Stomach (tissue), 8 donors: ENCODE measurements at regions not wholly inside any gene's neighbourhood (a gene's known extent, or its start where the extent isn't known, plus 50 kb on each side); places are given as distances from the start of the nearest gene placed in this dataset.

Source experiments
- DNase-seq, 2 donors: peaks; one replicate each; pipeline versions ENCODE4 v3.0.0 to v3.0.0-alpha.2; 2013 to 2019
- H3K27ac ChIP-seq, 5 donors: fragments of 200-600 bp in 4 of 5; sonication (generic) in 4 of 5; one replicate each; pipeline ENCODE4 v1.5.1; 2013 to 2019; ENCODE audit warnings: mild to moderate bottlenecking in 1 of 5, moderate library complexity in 1 of 5
- H3K27me3 ChIP-seq, 3 donors: fragments of 200-600 bp; sonication (generic); one replicate each; pipeline ENCODE4 v1.5.1; 2017 to 2019; ENCODE audit warnings: mixed run types in 1 of 3
- H3K36me3 ChIP-seq, 4 donors: fragments of 200-600 bp; sonication (generic); 1 replicate in 3 of 4; 2 replicates in 1 of 4; pipeline ENCODE4 v1.5.1; 2016 to 2019
- H3K4me1 ChIP-seq, 4 donors: fragments of 200-600 bp; sonication (generic); one replicate each; pipeline ENCODE4 v1.5.1; 2016 to 2019
- H3K4me3 ChIP-seq, 4 donors: fragments of 200-600 bp; sonication (generic) in 3 of 4; one replicate each; pipeline ENCODE4 v1.5.1; 2016 to 2019; ENCODE audit warnings: mild to moderate bottlenecking in 1 of 4
- H3K9me3 ChIP-seq, 4 donors: fragments of 200-600 bp; sonication (generic); one replicate each; pipeline ENCODE4 v1.5.1; 2016 to 2019
- CTCF ChIP-seq, 7 experiments: fragments of 450-650 bp in 4 of 7; fragments of 200-600 bp in 3 of 7; sonication (generic) in 3 of 7; IDR thresholded peaks; one replicate each; pipeline ENCODE4 v1.5.1; 2016 to 2019; ENCODE audit warnings: antibody characterized with exemption in 7 of 7, control low read depth in 2 of 7, mild to moderate bottlenecking in 1 of 7
- EP300 ChIP-seq: sonication (generic); formaldehyde crosslinking; IDR thresholded peaks from one replicate; pipeline ENCODE4 v1.6.1; 2017; ENCODE audit warnings: antibody characterized with exemption
- POLR2A ChIP-seq, 4 donors: fragments of 450-650 bp; IDR thresholded peaks; one replicate each; pipeline ENCODE4 v1.6.1; 2016; ENCODE audit warnings: antibody characterized with exemption in 4 of 4, control low read depth in 2 of 4, mild to moderate bottlenecking in 1 of 4, moderate library complexity in 1 of 4
- POLR2AphosphoS5 ChIP-seq, 3 donors: sonication (generic); formaldehyde crosslinking; IDR thresholded peaks; one replicate each; pipeline ENCODE4 v1.6.1; 2016; ENCODE audit warnings: antibody characterized with exemption in 3 of 3
- WGBS, 5 donors: extraction: QIAGEN DNeasy Blood & Tissue Kit in 3 of 5; methylation state at CpG; one replicate each; pipeline versions ENCODE4 v1.1.5 to v1.1.7; 2013 to 2018; 5-methylcytosine and 5-hydroxymethylcytosine counted together
- intact Hi-C: fragments of 100-400 bp; cut with DNase I; formaldehyde crosslinking; loops from one replicate; pipeline ENCODE4 v1.15.1; 2023; ENCODE audit warnings: low total_unique reads
- donor health status: healthy with polysubstance abuse.
- donor health status: Bipolar disorder and iron deficiency.
- donor health status: healthy.

GRCh38 chr9:30943446-30944224 lies 1440.8 kb upstream of the ACO1 start:
- Histone ChIP-seq H3K4me1 (no peaks in the 10 kb centered on the region), H3K27me3 (no peaks in the 10 kb centered on the region), H3K27ac (no peak overlapping the region), H3K36me3 (no peaks in the 10 kb centered on the region), H3K9me3 (peaks cover 0 to 27% (median 6%) of the 10 kb centered on the region in 4 donors), H3K4me3 (no peak overlapping the region)
- intact Hi-C loops = no loop called here
- 87 to 93% (median 90%) methylated on average over 20 to 21 of the region's 21 CpGs for WGBS, 5 donors
- TF ChIP-seq EP300 (no peak), POLR2AphosphoS5 (IDR thresholded peaks at IDR 0.05) (no peak), POLR2A (IDR thresholded peaks at IDR 0.05) (no peak), CTCF (IDR thresholded peaks at IDR 0.05) (no peak)
- DNase-seq = no peak

GRCh38 chr9:30944225-30944569 lies 1440.2 kb upstream of the ACO1 start:
- Histone ChIP-seq H3K4me3 (no peak overlapping the region), H3K27me3 (no peaks in the 10 kb centered on the region)
- 90 to 96% (median 92%) methylated on average over 6 of the region's 6 CpGs for WGBS, 5 donors

GRCh38 chr9:30944741-30945280 lies 1439.6 kb upstream of the ACO1 start:
- DNase-seq = no peak
- no peak overlapping the region for H3K27ac ChIP-seq
- no peaks in the 10 kb centered on the region for H3K36me3 ChIP-seq
- intact Hi-C loops = no loop called here
- TF ChIP-seq CTCF (IDR thresholded peaks at IDR 0.05) (no peak), EP300 (no peak), POLR2AphosphoS5 (IDR thresholded peaks at IDR 0.05) (no peak)
- peaks cover 0 to 27% (median 6%) of the 10 kb centered on the region in 4 donors for H3K9me3 ChIP-seq
- 84 to 93% (median 92%) methylated on average over 10 to 12 of the region's 12 CpGs for WGBS, 5 donors
- H3K27me3 ChIP-seq = no peaks in the 10 kb centered on the region
- H3K4me3 ChIP-seq = no peak overlapping the region
- H3K4me1 ChIP-seq = no peaks in the 10 kb centered on the region

More at GRCh38 chr9:30944225-30944569, 1440.2 kb upstream of the ACO1 start:
- intact Hi-C loops = no loop called here
- no peak for DNase-seq
- Histone ChIP-seq H3K9me3 (peaks cover 0 to 27% (median 6%) of the 10 kb centered on the region in 4 donors), H3K36me3 (no peaks in the 10 kb centered on the region), H3K4me1 (no peaks in the 10 kb centered on the region), H3K27ac (no peak overlapping the region)
- TF ChIP-seq POLR2AphosphoS5 (IDR thresholded peaks at IDR 0.05) = no peak
- no peak for TF ChIP-seq CTCF (IDR thresholded peaks at IDR 0.05)
- TF ChIP-seq POLR2A (IDR thresholded peaks at IDR 0.05) = no peak
- no peak for TF ChIP-seq EP300

- H3K4me1 ChIP-seq = no peaks in the 10 kb centered on the region
- intact Hi-C loops = no loop called here
- H3K27ac ChIP-seq = no peak overlapping the region
- H3K9me3 ChIP-seq = no peaks in the 10 kb centered on the region
- H3K36me3 ChIP-seq = no peaks in the 10 kb centered on the region
- no peaks in the 10 kb centered on the region for H3K27me3 ChIP-seq
- no peak overlapping the region for H3K4me3 ChIP-seq
- TF ChIP-seq EP300 (no peak), CTCF (IDR thresholded peaks at IDR 0.05) (no peak), POLR2A (IDR thresholded peaks at IDR 0.05) (no peak), POLR2AphosphoS5 (IDR thresholded peaks at IDR 0.05) (no peak)
- DNase-seq = no peak
Observed at GRCh38 chr9:30964332-30964731, 1420.1 kb upstream of the ACO1 start.
